ENCODE measurements at regions not wholly inside any gene's neighbourhood (a gene's known extent, or its start where the extent isn't known, plus 50 kb on each side); places are given as distances from the start of the nearest gene placed in this dataset.

GRCh38 chr7:131865911-131866310 is 309.5 kb upstream of the PODXL start:
- Mint-ChIP-seq H3K4me1 (no peaks in the 10 kb centered on the region), H3K4me3 (no peak overlapping the region), H3K27ac (no peak overlapping the region)

DNA sequence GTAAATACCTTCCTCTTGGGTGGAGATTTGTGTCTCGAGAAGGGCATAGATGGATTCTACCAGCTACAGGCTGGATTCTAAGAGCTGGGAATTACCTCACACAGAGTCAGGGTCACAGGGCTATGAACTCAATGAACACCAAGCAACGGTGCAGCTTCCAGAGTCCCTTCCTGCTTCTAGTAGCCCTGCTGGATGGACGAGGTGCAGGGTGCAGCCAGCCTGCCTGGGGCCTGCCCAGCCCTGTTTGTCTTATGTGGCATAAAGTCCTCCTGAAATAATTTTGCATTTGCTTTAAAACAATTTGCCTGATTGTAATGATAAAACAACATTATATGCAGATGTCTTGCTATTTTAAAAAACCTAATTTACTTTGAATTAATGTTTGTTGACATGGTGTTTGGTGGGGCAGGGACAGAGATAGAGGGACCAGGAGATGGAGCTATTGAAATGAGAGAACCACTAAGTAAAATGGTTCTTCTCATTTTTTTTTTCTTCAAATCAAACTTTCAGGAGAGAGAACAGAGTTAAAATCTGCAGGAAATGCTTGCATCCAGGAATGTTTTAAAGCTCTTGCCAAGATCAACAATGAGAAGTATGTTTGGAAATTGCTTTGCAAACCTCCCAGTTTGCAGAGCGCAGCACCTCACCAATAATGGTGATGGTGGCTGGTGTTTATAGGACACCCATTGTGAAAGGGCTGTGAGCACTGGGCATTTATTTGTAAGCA is 305.4 kb upstream of the PODXL start:
- no peak overlapping the region for H3K4me3 Mint-ChIP-seq
- no peaks in the 10 kb centered on the region for H3K36me3 Mint-ChIP-seq

More at GRCh38 chr7:131865911-131866310, 309.5 kb upstream of the PODXL start:
- Mint-ChIP-seq H3K27me3 (peaks cover 4% of the 10 kb centered on the region), H3K9me3 (no peaks in the 10 kb centered on the region), H3K36me3 (no peaks in the 10 kb centered on the region)

GRCh38 chr7:131859147-131859821 is 302.9 kb upstream of the PODXL start:
- Mint-ChIP-seq H3K27me3 (no peaks in the 10 kb centered on the region), H3K4me3 (no peak overlapping the region), H3K27ac (no peak overlapping the region), H3K4me1 (peaks cover 0 to 1% (median 0%) of the 10 kb centered on the region in 3 donors), H3K9me3 (peaks cover 0 to 7% (median 4%) of the 10 kb centered on the region in 3 donors), H3K36me3 (peaks cover 3% of the 10 kb centered on the region)

More for the DNA sequence above, 305.4 kb upstream of the PODXL start:
- Mint-ChIP-seq H3K27ac (no peak overlapping the region), H3K9me3 (peaks cover 0 to 4% (median 0%) of the 10 kb centered on the region in 3 donors), H3K27me3 (no peaks in the 10 kb centered on the region), H3K4me1 (peaks cover 0 to 1% (median 0%) of the 10 kb centered on the region in 3 donors)

GRCh38 chr7:131858611-131859010 is 302.2 kb upstream of the PODXL start:
- no peak overlapping the region for H3K27ac Mint-ChIP-seq
- H3K9me3 Mint-ChIP-seq, result peaks cover 0 to 13% (median 6%) of the 10 kb centered on the region in 3 donors
- H3K27me3 Mint-ChIP-seq, result no peaks in the 10 kb centered on the region
- no peak overlapping the region for H3K4me3 Mint-ChIP-seq
- peaks cover 0 to 1% (median 0%) of the 10 kb centered on the region in 3 donors for H3K4me1 Mint-ChIP-seq
- H3K36me3 Mint-ChIP-seq, result peaks cover 3% of the 10 kb centered on the region

DNA sequence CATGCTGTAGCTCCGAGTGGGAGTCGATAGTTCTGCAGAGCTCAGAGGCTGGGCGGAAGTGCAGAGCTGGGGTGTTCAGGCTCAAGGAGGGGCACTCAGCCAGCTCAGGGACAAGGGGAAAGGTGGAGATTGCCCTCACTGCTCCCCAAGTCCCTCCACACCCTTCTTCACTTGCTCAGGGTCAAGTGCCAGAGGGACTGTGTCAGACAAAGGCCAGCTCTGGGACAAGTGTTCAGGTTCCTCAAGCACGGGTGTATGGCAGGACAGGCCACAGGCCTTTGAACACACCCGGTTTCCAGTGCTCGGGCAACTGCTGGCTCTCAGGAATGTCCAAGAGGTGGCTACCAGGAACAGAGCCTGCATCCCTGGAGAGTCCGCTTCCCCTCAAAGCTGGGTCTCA is 293.0 kb upstream of the PODXL start:
- Mint-ChIP-seq H3K27me3 (peaks cover 9% of the 10 kb centered on the region), H3K36me3 (no peaks in the 10 kb centered on the region), H3K9me3 (peaks cover 4 to 6% (median 5%) of the 10 kb centered on the region in 3 donors), H3K4me1 (no peaks in the 10 kb centered on the region), H3K27ac (no peak overlapping the region), H3K4me3 (no peak overlapping the region)

DNA sequence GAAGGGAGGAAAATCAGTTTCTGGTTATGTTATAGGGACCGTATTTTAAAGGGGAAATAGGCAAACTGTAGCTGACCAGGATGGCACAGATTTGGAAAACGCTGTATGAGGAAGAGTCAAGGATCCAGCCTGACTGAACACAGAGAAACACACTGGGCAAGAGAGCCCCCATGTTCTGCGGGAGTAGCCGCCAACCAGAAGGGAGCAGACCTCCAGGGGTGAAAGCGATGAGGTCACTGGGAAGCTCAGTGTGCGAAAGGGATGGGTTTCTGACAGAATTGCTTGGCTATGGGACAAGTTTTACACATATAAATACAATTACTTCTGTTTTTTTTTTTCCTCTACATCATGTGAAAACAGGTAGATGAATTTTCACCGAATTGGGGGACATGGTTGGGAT is 291.6 kb upstream of the PODXL start:
- H3K27me3 Mint-ChIP-seq, result peaks cover 9% of the 10 kb centered on the region
- no peak overlapping the region for H3K27ac Mint-ChIP-seq
- peaks cover 0 to 4% (median 0%) of the 10 kb centered on the region in 3 donors for H3K9me3 Mint-ChIP-seq
- H3K36me3 Mint-ChIP-seq, result no peaks in the 10 kb centered on the region
- no peaks in the 10 kb centered on the region for H3K4me1 Mint-ChIP-seq
- no peak overlapping the region for H3K4me3 Mint-ChIP-seq

- peaks cover 0 to 4% (median 0%) of the 10 kb centered on the region in 3 donors for H3K9me3 Mint-ChIP-seq
- H3K4me3 Mint-ChIP-seq, result no peak overlapping the region
- H3K36me3 Mint-ChIP-seq, result no peaks in the 10 kb centered on the region
- peak overlapping the region in 1 of 3 donors; percentile 24 for H3K27ac Mint-ChIP-seq
- no peaks in the 10 kb centered on the region for H3K4me1 Mint-ChIP-seq
- H3K27me3 Mint-ChIP-seq, result peaks cover 9% of the 10 kb centered on the region
Measured at GRCh38 chr7:131845573-131846314, 289.3 kb upstream of the PODXL start.

DNA sequence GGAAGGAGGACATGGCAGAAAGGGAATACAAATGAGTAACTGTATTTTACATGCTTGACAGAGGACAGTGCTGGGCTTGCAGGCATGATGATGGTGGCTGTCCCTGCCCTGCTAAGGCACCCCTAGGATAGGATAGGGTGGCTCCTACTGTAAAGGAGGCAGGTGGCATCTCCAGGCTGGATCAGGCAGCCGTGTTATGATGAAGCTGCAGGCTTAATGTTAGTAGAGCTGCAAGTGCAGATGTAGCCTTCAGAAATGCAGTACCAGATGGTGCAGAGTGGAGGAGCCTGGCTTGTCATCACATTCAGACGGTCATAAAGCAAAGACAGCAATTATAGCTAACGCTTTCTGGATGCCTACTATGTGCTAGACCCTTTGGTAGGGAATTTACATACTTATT is 287.9 kb upstream of the PODXL start:
- H3K4me1 Mint-ChIP-seq, result no peaks in the 10 kb centered on the region
- H3K27me3 Mint-ChIP-seq, result peaks cover 9% of the 10 kb centered on the region
- no peak overlapping the region for H3K27ac Mint-ChIP-seq
- H3K36me3 Mint-ChIP-seq, result no peaks in the 10 kb centered on the region
- peaks cover 0 to 4% (median 2%) of the 10 kb centered on the region in 3 donors for H3K9me3 Mint-ChIP-seq
- no peak overlapping the region for H3K4me3 Mint-ChIP-seq

- peaks cover 8% of the 10 kb centered on the region for H3K27me3 Mint-ChIP-seq
- H3K4me3 Mint-ChIP-seq, result no peak overlapping the region
- H3K27ac Mint-ChIP-seq, result no peak overlapping the region
- H3K4me1 Mint-ChIP-seq, result no peaks in the 10 kb centered on the region
- no peaks in the 10 kb centered on the region for H3K36me3 Mint-ChIP-seq
- peaks cover 0 to 4% (median 2%) of the 10 kb centered on the region in 3 donors for H3K9me3 Mint-ChIP-seq
Measured at GRCh38 chr7:131843898-131844331, 287.5 kb upstream of the PODXL start.

GRCh38 chr7:131839967-131840690 is 283.7 kb upstream of the PODXL start:
- no peak overlapping the region for H3K4me3 Mint-ChIP-seq
- no peaks in the 10 kb centered on the region for H3K4me1 Mint-ChIP-seq

DNA sequence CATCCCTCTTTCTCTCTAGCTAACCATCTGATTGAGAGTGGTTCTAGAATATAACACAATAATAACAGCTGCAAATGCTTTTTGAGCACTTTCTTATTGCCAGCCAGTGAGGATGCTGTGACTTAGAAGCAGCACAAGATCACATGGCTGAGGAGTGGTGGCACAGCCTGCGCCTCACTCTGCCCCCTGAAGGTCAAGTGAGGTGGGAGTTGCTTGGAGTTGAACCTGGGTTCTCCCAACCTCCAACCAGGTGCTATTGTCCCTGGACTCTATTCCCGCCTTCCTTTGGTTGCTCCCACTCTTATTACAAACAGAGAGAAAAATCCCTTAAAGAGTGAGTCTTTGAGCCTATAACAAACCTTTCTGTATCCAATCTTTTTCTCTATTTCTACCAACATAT is 280.3 kb upstream of the PODXL start:
- Mint-ChIP-seq H3K27ac (no peak overlapping the region), H3K9me3 (peaks cover 0 to 2% (median 0%) of the 10 kb centered on the region in 3 donors), H3K4me3 (no peak overlapping the region), H3K36me3 (no peaks in the 10 kb centered on the region), H3K4me1 (no peaks in the 10 kb centered on the region), H3K27me3 (no peaks in the 10 kb centered on the region)

More at GRCh38 chr7:131839967-131840690, 283.7 kb upstream of the PODXL start:
- Mint-ChIP-seq H3K9me3 (peaks cover 0 to 2% (median 0%) of the 10 kb centered on the region in 3 donors), H3K27me3 (no peaks in the 10 kb centered on the region), H3K27ac (no peak overlapping the region), H3K36me3 (no peaks in the 10 kb centered on the region)

DNA sequence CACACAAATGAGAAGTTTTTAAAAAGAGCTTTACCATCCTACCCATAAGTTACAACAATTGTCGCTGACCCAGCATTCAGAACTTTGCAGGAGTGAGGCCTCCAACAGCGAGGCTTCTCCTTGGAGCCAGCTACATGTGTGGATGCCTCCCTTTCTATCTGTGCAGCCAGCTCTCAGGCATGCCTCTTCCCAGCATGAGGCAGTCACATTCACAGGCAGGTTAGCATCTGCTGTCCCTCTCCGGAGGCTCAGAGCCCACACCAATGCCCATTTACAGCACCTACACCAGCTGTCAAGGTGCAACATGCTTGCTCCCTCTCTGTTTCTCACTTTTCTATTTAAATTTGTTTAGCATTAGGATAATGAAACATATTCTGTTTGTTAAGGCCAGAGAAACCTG is 278.7 kb upstream of the PODXL start:
- Mint-ChIP-seq H3K4me1 (no peaks in the 10 kb centered on the region), H3K36me3 (no peaks in the 10 kb centered on the region)

GRCh38 chr7:131830681-131831080 is 274.3 kb upstream of the PODXL start:
- H3K36me3 Mint-ChIP-seq, result no peaks in the 10 kb centered on the region
- H3K9me3 Mint-ChIP-seq, result peaks cover 0 to 6% (median 2%) of the 10 kb centered on the region in 3 donors
- H3K27ac Mint-ChIP-seq, result no peak overlapping the region
- H3K27me3 Mint-ChIP-seq, result peaks cover 4% of the 10 kb centered on the region
- H3K4me3 Mint-ChIP-seq, result no peak overlapping the region
- no peaks in the 10 kb centered on the region for H3K4me1 Mint-ChIP-seq

More for the DNA sequence above, 278.7 kb upstream of the PODXL start:
- Mint-ChIP-seq H3K4me3 (no peak overlapping the region), H3K9me3 (peaks cover 0 to under 1% (median 0%) of the 10 kb centered on the region in 3 donors), H3K27me3 (peaks cover under 1% of the 10 kb centered on the region), H3K27ac (no peak overlapping the region)

DNA sequence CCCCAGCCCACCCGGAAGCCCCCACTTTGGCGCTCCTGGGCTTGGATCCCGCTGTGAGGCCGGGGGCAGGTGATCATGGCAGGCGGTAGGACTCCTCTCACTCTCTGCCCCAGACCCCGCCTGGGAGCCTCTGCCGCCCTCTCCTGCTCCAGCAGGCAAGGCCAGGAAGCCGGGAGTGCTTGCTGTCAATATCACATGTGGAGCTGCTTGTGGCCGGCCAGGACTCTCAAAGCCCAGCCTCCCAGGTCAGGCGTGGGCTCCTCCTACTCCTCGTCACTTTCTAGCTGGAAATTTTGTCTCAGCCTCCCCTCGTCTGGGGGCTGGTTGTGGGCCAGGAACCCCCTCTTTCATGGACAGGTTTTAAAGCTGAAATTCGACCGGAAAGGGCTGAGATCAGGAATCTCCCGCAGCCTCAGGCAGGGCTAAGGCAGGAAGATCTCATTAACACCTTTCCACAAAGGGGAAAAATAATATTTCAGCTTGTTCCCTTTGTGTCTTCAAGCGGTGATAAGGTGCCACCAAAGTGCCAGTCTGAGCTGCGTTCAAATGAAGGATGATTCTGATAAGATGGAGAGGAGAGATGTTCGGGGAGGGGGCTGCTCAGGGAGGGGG is 273.6 kb upstream of the PODXL start:
- no peaks in the 10 kb centered on the region for H3K36me3 Mint-ChIP-seq
- H3K4me3 Mint-ChIP-seq, result no peak overlapping the region
- H3K27me3 Mint-ChIP-seq, result peaks cover 4% of the 10 kb centered on the region
- no peaks in the 10 kb centered on the region for H3K4me1 Mint-ChIP-seq
- H3K27ac Mint-ChIP-seq, result peak overlapping the region in 1 of 3 donors; percentile 71
- H3K9me3 Mint-ChIP-seq, result peaks cover 0 to 6% (median 2%) of the 10 kb centered on the region in 3 donors
